GM21576 (cell line): ENCODE measurements at regions not wholly inside any gene's neighbourhood (a gene's known extent, or its start where the extent isn't known, plus 50 kb on each side); places are given as distances from the start of the nearest gene placed in this dataset.

ENCODE experiments used
- ATAC-seq: cut with Tn5 transposase; IDR thresholded peaks from one replicate; pipeline ENCODE4 v1.9.1; 2021; ENCODE audit warnings: mild to moderate bottlenecking, moderate library complexity; ENCODE audit not compliant: unreplicated experiment

GRCh38 chr22:49534386-49534785, 293.3 kb downstream of the BRD1 start:
- ATAC-seq: no peak

- ATAC-seq: no peak
These were observed 293.8 kb downstream of the BRD1 start for GRCh38 chr22:49533886-49534285.

GRCh38 chr22:49532869-49533802, 294.5 kb downstream of the BRD1 start:
- no peak for ATAC-seq

GRCh38 chr22:49531368-49531791, 296.3 kb downstream of the BRD1 start:
- no peak for ATAC-seq

- ATAC-seq: no peak
These were observed 296.9 kb downstream of the BRD1 start for GRCh38 chr22:49530671-49531367.

GRCh38 chr22:49528420-49528720, 299.3 kb downstream of the BRD1 start:
- ATAC-seq: no peak

- ATAC-seq: no peak
These were observed 299.9 kb downstream of the BRD1 start for GRCh38 chr22:49527611-49528419.

- ATAC-seq: no peak
These were observed 301.7 kb downstream of the BRD1 start for GRCh38 chr22:49525801-49526535.

GRCh38 chr22:49525360-49525759, 302.3 kb downstream of the BRD1 start:
- no peak for ATAC-seq

GRCh38 chr22:49524362-49524761, 303.3 kb downstream of the BRD1 start:
- ATAC-seq: no peak

- ATAC-seq: no peak
These were observed 304.2 kb downstream of the BRD1 start for GRCh38 chr22:49523374-49524008.

GRCh38 chr22:49522582-49523373, 304.9 kb downstream of the BRD1 start:
- no peak for ATAC-seq

GRCh38 chr22:49521787-49522224, 305.9 kb downstream of the BRD1 start:
- no peak for ATAC-seq

GRCh38 chr22:49519117-49519737, 308.4 kb downstream of the BRD1 start:
- ATAC-seq: no peak

GRCh38 chr22:49518436-49518970, 309.2 kb downstream of the BRD1 start:
- no peak for ATAC-seq

- no peak for ATAC-seq
These were observed 309.9 kb downstream of the BRD1 start for GRCh38 chr22:49517667-49518185.

GRCh38 chr22:49517211-49517610, 310.5 kb downstream of the BRD1 start:
- ATAC-seq: no peak

- no peak for ATAC-seq
These were observed 312.2 kb downstream of the BRD1 start for GRCh38 chr22:49515475-49515874.
